Astrocyte (in vitro differentiated cells and primary cell): ENCODE measurements at regions not wholly inside any gene's neighbourhood (a gene's known extent, or its start where the extent isn't known, plus 50 kb on each side); places are given as distances from the start of the nearest gene placed in this dataset.

Experiments
- CTCF ChIP-seq: IDR thresholded peaks from 2 replicates; pipeline ENCODE4 v1.5.1; 2011; ENCODE audit warnings: low read depth, mild to moderate bottlenecking, inconsistent platforms, low read length, moderate library complexity; ENCODE audit not compliant: insufficient read depth
- EZH2 ChIP-seq: IDR thresholded peaks from 2 replicates; pipeline ENCODE4 v1.6.1; 2012; ENCODE audit warnings: mild to moderate bottlenecking, low read length, inconsistent platforms; ENCODE audit not compliant: insufficient read depth

DNA sequence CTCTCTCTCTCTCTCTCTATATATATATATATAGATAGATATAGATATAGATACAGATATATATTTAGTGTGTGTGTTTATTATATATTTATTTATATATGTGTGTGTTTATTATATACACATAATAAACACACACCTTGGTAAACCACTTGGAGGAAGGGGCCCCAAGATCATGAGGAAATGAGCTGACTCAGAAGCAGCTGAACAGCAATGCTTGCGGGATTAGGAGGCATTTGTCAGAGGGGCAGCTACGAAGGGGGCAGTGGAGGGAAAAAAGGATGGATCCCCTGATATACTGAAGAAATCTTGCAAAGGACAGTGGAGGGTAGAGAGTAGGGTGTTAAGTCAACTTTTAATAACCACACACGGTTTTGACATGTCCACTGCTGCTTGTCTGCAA is 120.0 kb upstream of the SORBS2 start:
- TF ChIP-seq CTCF (no peak), EZH2 (no peak)
